ENCODE measurements at regions not wholly inside any gene's neighbourhood (a gene's known extent, or its start where the extent isn't known, plus 50 kb on each side); places are given as distances from the start of the nearest gene placed in this dataset.

- no peak for TF ChIP-seq CTCF (IDR thresholded peaks at IDR 0.05; ENCODE audit: insufficient read depth in 1 of 2, low read depth in 1 of 2, low read length in 1 of 2, severe bottlenecking in 1 of 2, unreplicated experiment in 1 of 2)
- peaks cover 4% of the 10 kb centered on the region; the same call in 1 of the 2 replicates for H3K4me1 ChIP-seq
- Mint-ChIP-seq H3K27ac (ENCODE audit: unreplicated experiment) (no peak overlapping the region), H3K4me1 (ENCODE audit: low read depth, unreplicated experiment) (peaks cover under 1% of the 10 kb centered on the region), H3K4me3 (ENCODE audit: unreplicated experiment) (no peak overlapping the region), H3K36me3 (ENCODE audit: insufficient read depth, unreplicated experiment) (no peaks in the 10 kb centered on the region), H3K27me3 (ENCODE audit: insufficient read depth, unreplicated experiment) (peaks cover 4% of the 10 kb centered on the region), H3K9me3 (ENCODE audit: unreplicated experiment) (no peaks in the 10 kb centered on the region)
- intact Hi-C loops (cut with micrococcal nuclease; ENCODE audit: unreplicated experiment), result no loop called here
- no peaks in the 10 kb centered on the region for H3K27me3 ChIP-seq (replicated peaks; ENCODE audit: control insufficient read depth, insufficient read depth, low read length)
- CTCF ChIA-PET, result no interaction called here
- POLR2A ChIA-PET, result no interaction called here
- DNase-seq, result no peak
- H3K9me3 ChIP-seq, result no peaks in the 10 kb centered on the region
- no peaks in the 10 kb centered on the region for H3K36me3 ChIP-seq (ENCODE audit: control insufficient read depth, insufficient read depth, low read length)
- H3K4me3 ChIP-seq (ENCODE audit: low read depth, low read length), result no peak overlapping the region
- BruUV-seq (replicated peaks), result no TSS peak
Observed at GRCh38 chr9:3012245-3012644, 168.3 kb upstream of the PUM3 start.

- intact Hi-C loops (cut with micrococcal nuclease; ENCODE audit: unreplicated experiment), result loop anchor here (10.0 kb wide), 1 partner anchor 167 kb away; no protein-coding TSS in a partner anchor
- peaks cover 2% of the 10 kb centered on the region for H3K27me3 Mint-ChIP-seq (ENCODE audit: insufficient read depth, unreplicated experiment)
- no peak overlapping the region for H3K27ac Mint-ChIP-seq (ENCODE audit: unreplicated experiment)
- no peaks in the 10 kb centered on the region for H3K27me3 ChIP-seq (replicated peaks; ENCODE audit: control insufficient read depth, insufficient read depth, low read length)
- ChIA-PET POLR2A (no interaction called here), CTCF (no interaction called here)
- no peak overlapping the region for H3K4me3 Mint-ChIP-seq (ENCODE audit: unreplicated experiment)
- BruUV-seq (replicated peaks), result no TSS peak
- no peak for DNase-seq
- H3K4me1 ChIP-seq, result peaks cover 4% of the 10 kb centered on the region; the same call in 1 of the 2 replicates
- H3K36me3 ChIP-seq (ENCODE audit: control insufficient read depth, insufficient read depth, low read length), result no peaks in the 10 kb centered on the region
- no peaks in the 10 kb centered on the region for H3K36me3 Mint-ChIP-seq (ENCODE audit: insufficient read depth, unreplicated experiment)
- H3K4me3 ChIP-seq (ENCODE audit: low read depth, low read length), result no peak overlapping the region
- H3K4me1 Mint-ChIP-seq (ENCODE audit: low read depth, unreplicated experiment), result peaks cover 6% of the 10 kb centered on the region
- H3K9me3 ChIP-seq, result no peaks in the 10 kb centered on the region
- no peaks in the 10 kb centered on the region for H3K9me3 Mint-ChIP-seq (ENCODE audit: unreplicated experiment)
- no peak for TF ChIP-seq CTCF (IDR thresholded peaks at IDR 0.05; ENCODE audit: insufficient read depth in 1 of 2, low read depth in 1 of 2, low read length in 1 of 2, severe bottlenecking in 1 of 2, unreplicated experiment in 1 of 2)
Observed at GRCh38 chr9:3008091-3008490, 164.2 kb upstream of the PUM3 start.

GRCh38 chr9:3007326-3007725 is 163.4 kb upstream of the PUM3 start:
- H3K27me3 ChIP-seq (replicated peaks; ENCODE audit: control insufficient read depth, insufficient read depth, low read length), result no peaks in the 10 kb centered on the region
- H3K9me3 ChIP-seq, result no peaks in the 10 kb centered on the region
- Mint-ChIP-seq H3K9me3 (ENCODE audit: unreplicated experiment) (no peaks in the 10 kb centered on the region), H3K4me3 (ENCODE audit: unreplicated experiment) (no peak overlapping the region), H3K4me1 (ENCODE audit: low read depth, unreplicated experiment) (peaks cover 6% of the 10 kb centered on the region), H3K27me3 (ENCODE audit: insufficient read depth, unreplicated experiment) (no peaks in the 10 kb centered on the region), H3K36me3 (ENCODE audit: insufficient read depth, unreplicated experiment) (no peaks in the 10 kb centered on the region), H3K27ac (ENCODE audit: unreplicated experiment) (no peak overlapping the region)
- no TSS peak for BruUV-seq (replicated peaks)
- no peak overlapping the region for H3K4me3 ChIP-seq (ENCODE audit: low read depth, low read length)
- peaks cover 4% of the 10 kb centered on the region; the same call in 1 of the 2 replicates for H3K4me1 ChIP-seq
- POLR2A ChIA-PET, result no interaction called here
- no peak for TF ChIP-seq CTCF (IDR thresholded peaks at IDR 0.05; ENCODE audit: insufficient read depth in 1 of 2, low read depth in 1 of 2, low read length in 1 of 2, severe bottlenecking in 1 of 2, unreplicated experiment in 1 of 2)
- peak; percentile 39 to 43 for DNase-seq
- no peaks in the 10 kb centered on the region for H3K36me3 ChIP-seq (ENCODE audit: control insufficient read depth, insufficient read depth, low read length)
- intact Hi-C loops (cut with micrococcal nuclease; ENCODE audit: unreplicated experiment), result loop anchor here (10.0 kb wide), 1 partner anchor 167 kb away; no protein-coding TSS in a partner anchor
- CTCF ChIA-PET, result no interaction called here
